ENCODE measurements at regions not wholly inside any gene's neighbourhood (a gene's known extent, or its start where the extent isn't known, plus 50 kb on each side); places are given as distances from the start of the nearest gene placed in this dataset.
A peak's percentile ranks its signal among the peaks of the same experiment; 100 is the strongest.

GRCh38 chr13:60286707-60287106 is 110.3 kb upstream of the TDRD3 start:
- FAIRE-seq, result no peak

GRCh38 chr13:60288569-60288968 is 108.5 kb upstream of the TDRD3 start:
- no peak for FAIRE-seq

GRCh38 chr13:60303166-60303565 is 93.9 kb upstream of the TDRD3 start:
- FAIRE-seq, result no peak

- FAIRE-seq, result no peak
Measured at GRCh38 chr13:60311527-60311926, 85.5 kb upstream of the TDRD3 start.

GRCh38 chr13:60312851-60313505 is 84.0 kb upstream of the TDRD3 start:
- FAIRE-seq, result no peak

GRCh38 chr13:60318186-60318585 is 78.8 kb upstream of the TDRD3 start:
- no peak for FAIRE-seq

- no peak for FAIRE-seq
Measured at GRCh38 chr13:60324131-60324530, 72.9 kb upstream of the TDRD3 start.

- no peak for FAIRE-seq
Measured at GRCh38 chr13:60326273-60326672, 70.7 kb upstream of the TDRD3 start.

- no peak for FAIRE-seq
Measured at GRCh38 chr13:60327511-60327910, 69.5 kb upstream of the TDRD3 start.

- FAIRE-seq, result no peak
Measured at GRCh38 chr13:60328073-60328472, 68.9 kb upstream of the TDRD3 start.

GRCh38 chr13:60329221-60329923 is 67.6 kb upstream of the TDRD3 start:
- no peak for FAIRE-seq

GRCh38 chr13:60331249-60332012 is 65.6 kb upstream of the TDRD3 start:
- no peak for FAIRE-seq

GRCh38 chr13:60332682-60333081 is 64.3 kb upstream of the TDRD3 start:
- FAIRE-seq, result no peak

- FAIRE-seq, result no peak
Measured at GRCh38 chr13:60334310-60334709, 62.7 kb upstream of the TDRD3 start.

- peak; percentile 38 for FAIRE-seq
Measured at GRCh38 chr13:60335531-60335930, 61.5 kb upstream of the TDRD3 start.

- FAIRE-seq, result no peak
Measured at GRCh38 chr13:60338754-60339153, 58.3 kb upstream of the TDRD3 start.

- no peak for FAIRE-seq
Measured at GRCh38 chr13:60343978-60344377, 53.0 kb upstream of the TDRD3 start.

- no peak for FAIRE-seq
Measured at GRCh38 chr13:60347174-60347573, 49.8 kb upstream of the TDRD3 start.

Measured in colon (tissue), 2 donors.